OCI-LY7 (cell line): ENCODE measurements at regions not wholly inside any gene's neighbourhood (a gene's known extent, or its start where the extent isn't known, plus 50 kb on each side); places are given as distances from the start of the nearest gene placed in this dataset.

Experiments
- BruUV-seq: library from RNA; stranded (reverse); fragments of 400-500 nt; replicated peaks from 2 replicates; lab custom pipeline; 2021; lab: Mats Ljungman, UMichigan
- CTCF ChIA-PET: fragments of 300-600 bp; sonication (Branson Sonifier 250); formaldehyde crosslinking; loops from one replicate; lab custom pipeline; 2022; ENCODE audit warnings: antibody characterized with exemption; ENCODE audit not compliant: unreplicated experiment; lab: Charles Lee
- POLR2A ChIA-PET: fragments of 300-600 bp; sonication (Branson Sonifier 250); formaldehyde crosslinking; loops from one replicate; lab custom pipeline; 2022; ENCODE audit warnings: antibody characterized with exemption; lab: Charles Lee
- DNase-seq: peaks from one replicate; pipeline ENCODE4 v3.0.0-alpha.2; 2015; ENCODE audit warnings: low spot score
- H2AFZ ChIP-seq: fragments of 200-600 bp; sonication (generic), shearing (Covaris generic); 2 replicates; pipeline ENCODE4 v1.6.1; 2014; ENCODE audit warnings: mild to moderate bottlenecking, antibody characterized with exemption, low read length, moderate library complexity
- H3K27ac ChIP-seq: fragments of 200-600 bp; sonication (generic); 2 replicates; pipeline ENCODE4 v1.5.1; 2014; ENCODE audit warnings: mixed run types, low read depth, mild to moderate bottlenecking, moderate library complexity, low read length, inconsistent platforms; ENCODE audit not compliant: poor library complexity, severe bottlenecking
- H3K36me3 ChIP-seq: fragments of 200-600 bp; sonication (generic); 2 replicates; pipeline ENCODE4 v1.6.1; 2014; ENCODE audit warnings: mild to moderate bottlenecking, antibody characterized with exemption, low read length, moderate library complexity, mixed read lengths; ENCODE audit not compliant: insufficient read depth
- H3K4me1 ChIP-seq: fragments of 200-600 bp; sonication (generic); 2 replicates; pipeline ENCODE4 v1.5.1; 2014; ENCODE audit warnings: mild to moderate bottlenecking, low read length; ENCODE audit not compliant: insufficient read depth, poor library complexity, severe bottlenecking
- H3K4me2 ChIP-seq: fragments of 200-600 bp; sonication (generic); 2 replicates; pipeline ENCODE4 v1.6.1; 2014; ENCODE audit warnings: mild to moderate bottlenecking, low read length
- H3K4me3 ChIP-seq: fragments of 200-600 bp; sonication (generic); 2 replicates; pipeline ENCODE4 v1.5.1; 2014; ENCODE audit warnings: mild to moderate bottlenecking, low read depth, low read length; ENCODE audit not compliant: poor library complexity, severe bottlenecking
- H3K79me2 ChIP-seq: fragments of 200-600 bp; sonication (generic); 2 replicates; pipeline ENCODE4 v1.6.1; 2016; ENCODE audit warnings: low read depth, mild to moderate bottlenecking, low read length, moderate library complexity, mixed read lengths; ENCODE audit not compliant: insufficient read depth
- H3K9me2 ChIP-seq: fragments of 200-600 bp; sonication (generic); 2 replicates; pipeline ENCODE4 v1.6.1; 2016; ENCODE audit warnings: mild to moderate bottlenecking, low read length, mixed read lengths; ENCODE audit not compliant: insufficient read depth
- H3K9me3 ChIP-seq: fragments of 200-600 bp; sonication (generic); 2 replicates; pipeline ENCODE4 v1.6.1; 2014; ENCODE audit warnings: mild to moderate bottlenecking, mixed run types, low read length, mixed read lengths
- H4K20me1 ChIP-seq: fragments of 200-600 bp; sonication (generic); 2 replicates; pipeline ENCODE4 v1.6.1; 2014; ENCODE audit warnings: mild to moderate bottlenecking, antibody characterized with exemption, low read length, moderate library complexity, mixed read lengths; ENCODE audit not compliant: insufficient read depth
- CTCF ChIP-seq: fragments of 200-600 bp; sonication (generic); conservative IDR thresholded peaks from 2 replicates; pipeline ENCODE4 v1.5.1; 2014; ENCODE audit warnings: mild to moderate bottlenecking, antibody characterized with exemption, low read length, moderate library complexity, mixed read lengths
- EZH2phosphoT487 ChIP-seq: fragments of 200-600 bp; sonication (generic); IDR thresholded peaks from 2 replicates; pipeline ENCODE4 v1.6.1; 2018; ENCODE audit warnings: low read depth, borderline replicate concordance, mild to moderate bottlenecking, mixed run types, antibody characterized with exemption, low read length, moderate library complexity, mixed read lengths
- intact Hi-C: fragments of 100-400 bp; cut with micrococcal nuclease; formaldehyde crosslinking; loops from one replicate; pipeline ENCODE4 v1.10.0; 2022; ENCODE audit not compliant: unreplicated experiment

- Histone ChIP-seq H3K4me1 (no peaks in the 10 kb centered on the region), H3K36me3 (no peaks in the 10 kb centered on the region), H3K4me3 (no peak overlapping the region), H3K27ac (no peak overlapping the region), H2AFZ (no peak overlapping the region), H4K20me1 (no peaks in the 10 kb centered on the region), H3K79me2 (no peaks in the 10 kb centered on the region), H3K4me2 (no peak overlapping the region), H3K9me3 (no peaks in the 10 kb centered on the region), H3K9me2 (no peaks in the 10 kb centered on the region)
- BruUV-seq: no TSS peak
- no peak for TF ChIP-seq CTCF
- no peak for TF ChIP-seq EZH2phosphoT487
- ChIA-PET CTCF (no interaction called here), POLR2A (no interaction called here)
- no peak for DNase-seq
- intact Hi-C loops: no loop called here
Observed at GRCh38 chr11:69430566-69430965, 50.9 kb upstream of the LINC01488 start.

- no peak overlapping the region for H3K27ac ChIP-seq
- no peak for DNase-seq
- H3K4me1 ChIP-seq: no peaks in the 10 kb centered on the region
- no TSS peak for BruUV-seq
- POLR2A ChIA-PET: interaction anchor here (0.6 kb wide), 1 partner anchor 145 kb away, joined by 3 read pairs; no protein-coding TSS in a partner anchor
- H3K9me2 ChIP-seq: no peaks in the 10 kb centered on the region
- H2AFZ ChIP-seq: no peak overlapping the region
- no peak for TF ChIP-seq EZH2phosphoT487
- no peak for TF ChIP-seq CTCF
- CTCF ChIA-PET: no interaction called here
- H3K79me2 ChIP-seq: no peaks in the 10 kb centered on the region
- intact Hi-C loops: no loop called here
- no peak overlapping the region for H3K4me2 ChIP-seq
- H3K36me3 ChIP-seq: no peaks in the 10 kb centered on the region
- H4K20me1 ChIP-seq: no peaks in the 10 kb centered on the region
- no peak overlapping the region for H3K4me3 ChIP-seq
- no peaks in the 10 kb centered on the region for H3K9me3 ChIP-seq
Observed at GRCh38 chr11:69431136-69431535, 50.3 kb upstream of the LINC01488 start.
